Naive thymus-derived CD4-positive, alpha-beta T cell (primary cell): ENCODE measurements at regions not wholly inside any gene's neighbourhood (a gene's known extent, or its start where the extent isn't known, plus 50 kb on each side); places are given as distances from the start of the nearest gene placed in this dataset.

Experiments used
- ATAC-seq: fragments of 150-1000 bp; cut with Tn5 transposase; 2 replicates; pipeline ENCODE4 v1.10.0; 2021; ENCODE audit warnings: mild to moderate bottlenecking, moderate library complexity
- CTCF ChIA-PET: fragments of 350-600 bp; sonication (Branson Sonifier 250); formaldehyde crosslinking; loops from one replicate; lab custom pipeline; 2021; ENCODE audit warnings: antibody characterized with exemption; lab: Charles Lee
- POLR2A ChIA-PET: fragments of 350-600 bp; sonication (Branson Sonifier 250); formaldehyde crosslinking; loops from one replicate; lab custom pipeline; 2021; ENCODE audit warnings: antibody characterized with exemption, inconsistent platforms; lab: Charles Lee
- DNase-seq, 9 donors: peaks; one replicate each; pipeline versions ENCODE4 v3.0.0 to v3.0.0-alpha.2; 2020 to 2022; ENCODE audit warnings: mixed read lengths in 1 of 9
- H3K27ac ChIP-seq: one replicate; pipeline ENCODE4 v1.7.0; 2013; ENCODE audit warnings: mild to moderate bottlenecking, low read depth, low read length, moderate library complexity
- H3K27me3 ChIP-seq, 2 donors: one replicate each; pipeline ENCODE4 v1.7.0; 2013; ENCODE audit warnings: low read length in 2 of 2, mild to moderate bottlenecking in 2 of 2, moderate library complexity in 2 of 2; ENCODE audit not compliant: control insufficient read depth in 2 of 2, insufficient read depth in 2 of 2
- H3K36me3 ChIP-seq, 3 experiments: 1 replicate in 2 of 3; 2 replicates in 1 of 3; pipeline ENCODE4 v1.7.0; 2013; ENCODE audit warnings: low read length in 3 of 3, mild to moderate bottlenecking in 3 of 3, moderate library complexity in 1 of 3; ENCODE audit not compliant: insufficient read depth in 3 of 3, control insufficient read depth in 2 of 3
- H3K4me1 ChIP-seq, 2 donors: one replicate each; pipeline ENCODE4 v1.7.0; 2013; ENCODE audit warnings: low read length in 2 of 2, mild to moderate bottlenecking in 2 of 2, moderate library complexity in 1 of 2; ENCODE audit not compliant: control insufficient read depth in 2 of 2, insufficient read depth in 2 of 2
- H3K4me3 ChIP-seq: 2 replicates; pipeline ENCODE4 v1.7.0; 2013; ENCODE audit warnings: mild to moderate bottlenecking, low read length
- H3K9me3 ChIP-seq, 3 experiments: 1 replicate in 2 of 3; 2 replicates in 1 of 3; pipeline ENCODE4 v1.7.0; 2013; ENCODE audit warnings: low read length in 3 of 3; ENCODE audit not compliant: control insufficient read depth in 2 of 3
- H3K27ac Mint-ChIP-seq, 9 donors: one replicate each; pipeline ENCODE4 v1.8.0; 2020 to 2022; ENCODE audit warnings: mixed read lengths in 9 of 9, mild to moderate bottlenecking in 8 of 9, moderate library complexity in 5 of 9, inconsistent platforms in 2 of 9
- H3K27me3 Mint-ChIP-seq, 5 donors: one replicate each; pipeline ENCODE4 v1.8.0; 2021 to 2022; ENCODE audit warnings: mixed read lengths in 5 of 5, mild to moderate bottlenecking in 1 of 5
- H3K36me3 Mint-ChIP-seq, 5 donors: one replicate each; pipeline ENCODE4 v1.8.0; 2020 to 2022; ENCODE audit warnings: mixed read lengths in 5 of 5, mild to moderate bottlenecking in 3 of 5, inconsistent platforms in 1 of 5
- H3K4me1 Mint-ChIP-seq, 7 donors: one replicate each; pipeline ENCODE4 v1.8.0; 2020 to 2022; ENCODE audit warnings: mixed read lengths in 7 of 7, mild to moderate bottlenecking in 3 of 7, inconsistent platforms in 1 of 7
- H3K4me3 Mint-ChIP-seq, 10 donors: one replicate each; pipeline ENCODE4 v1.8.0; 2020 to 2022; ENCODE audit warnings: mild to moderate bottlenecking in 10 of 10, mixed read lengths in 10 of 10, moderate library complexity in 6 of 10, inconsistent platforms in 2 of 10
- H3K9me3 Mint-ChIP-seq, 11 donors: one replicate each; pipeline ENCODE4 v1.8.0; 2020 to 2022; ENCODE audit warnings: mixed read lengths in 11 of 11, mild to moderate bottlenecking in 4 of 11, inconsistent platforms in 1 of 11, moderate library complexity in 1 of 11
- intact Hi-C, 2 donors: fragments of 100-400 bp; cut with micrococcal nuclease; formaldehyde crosslinking; loops; one replicate each; pipeline ENCODE4 v1.15.1; 2023

DNA sequence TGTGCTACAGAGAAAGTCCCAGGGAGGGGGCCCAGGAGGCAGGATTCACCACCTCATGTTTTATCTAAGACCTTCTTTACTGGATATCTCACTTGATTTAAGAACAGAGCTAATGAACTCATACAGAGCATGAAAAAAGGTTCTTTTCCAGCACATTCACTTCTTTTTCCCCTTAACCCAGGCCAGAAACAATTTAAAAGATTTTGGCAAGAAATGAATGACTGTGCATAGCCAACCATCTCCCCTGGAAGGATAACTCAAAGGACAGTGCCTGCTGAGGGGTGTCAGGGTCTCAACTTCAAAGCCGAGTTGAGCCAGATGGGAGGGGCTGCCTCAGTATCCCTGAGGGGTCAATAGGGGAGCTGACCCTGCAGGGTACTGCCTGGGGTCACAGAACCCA, 253.4 kb downstream of the SOD2 start:
- ChIA-PET CTCF (interaction anchor here (0.7 kb wide), 1 partner anchor 275 kb away, joined by 3 read pairs; no protein-coding TSS in a partner anchor), POLR2A (no interaction called here)
- Histone ChIP-seq H3K36me3 (no peaks in the 10 kb centered on the region), H3K4me3 (no peak overlapping the region), H3K9me3 (no peaks in the 10 kb centered on the region), H3K27ac (no peak overlapping the region), H3K4me1 (no peaks in the 10 kb centered on the region), H3K27me3 (no peaks in the 10 kb centered on the region)
- Mint-ChIP-seq H3K4me3 (no peak overlapping the region), H3K4me1 (peaks cover 0 to 1% (median 0%) of the 10 kb centered on the region in 7 donors), H3K9me3 (peaks cover 0 to 19% (median 4%) of the 10 kb centered on the region in 11 donors), H3K27ac (no peak overlapping the region), H3K27me3 (peaks cover 4 to 51% (median 25%) of the 10 kb centered on the region in 5 donors), H3K36me3 (no peaks in the 10 kb centered on the region)
- DNase-seq (no peak), ATAC-seq (no peak)
- intact Hi-C loops: no loop called here

DNA sequence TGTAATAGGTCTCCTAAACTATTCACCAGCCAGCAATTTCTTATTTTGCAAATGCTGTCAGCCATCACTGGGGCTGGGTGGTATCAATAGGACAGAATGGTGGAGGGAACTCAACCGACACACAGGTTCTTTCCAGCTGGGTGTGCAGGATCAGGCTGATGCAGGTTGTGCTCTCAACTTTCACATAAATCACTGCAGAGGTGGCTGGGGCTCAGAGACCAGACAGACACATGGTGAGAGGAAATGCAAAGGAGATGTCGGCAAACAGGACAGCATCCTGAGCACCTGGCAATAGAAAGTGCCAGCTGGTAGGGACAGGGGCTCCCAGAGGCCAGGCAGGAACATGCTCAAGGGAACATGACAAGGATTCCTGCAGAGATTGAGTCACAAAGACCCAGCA, 254.9 kb downstream of the SOD2 start:
- ChIA-PET CTCF (no interaction called here), POLR2A (no interaction called here)
- intact Hi-C loops: no loop called here
- peaks cover 0 to 7% (median 0%) of the 10 kb centered on the region in 5 donors for H3K36me3 Mint-ChIP-seq
- H3K27ac Mint-ChIP-seq: no peak overlapping the region
- Histone ChIP-seq H3K4me3 (no peak overlapping the region), H3K36me3 (no peaks in the 10 kb centered on the region), H3K27me3 (no peaks in the 10 kb centered on the region), H3K4me1 (no peaks in the 10 kb centered on the region), H3K9me3 (peaks cover 0 to 6% (median 0%) of the 10 kb centered on the region in 3 experiments), H3K27ac (no peak overlapping the region)
- H3K4me1 Mint-ChIP-seq: peaks cover 0 to under 1% (median 0%) of the 10 kb centered on the region in 7 donors
- H3K27me3 Mint-ChIP-seq: peaks cover 3 to 38% (median 26%) of the 10 kb centered on the region in 5 donors
- H3K4me3 Mint-ChIP-seq: no peak overlapping the region
- no peak for ATAC-seq
- DNase-seq: no peak
- H3K9me3 Mint-ChIP-seq: peaks cover 0 to 32% (median 10%) of the 10 kb centered on the region in 11 donors

- no peaks in the 10 kb centered on the region for H3K27me3 ChIP-seq
- no peak overlapping the region for H3K4me3 ChIP-seq
- H3K9me3 Mint-ChIP-seq: peaks cover 0 to 43% (median 15%) of the 10 kb centered on the region in 11 donors
- H3K9me3 ChIP-seq: peaks cover 0 to 6% (median 0%) of the 10 kb centered on the region in 3 experiments
- peaks cover 0 to 7% (median 0%) of the 10 kb centered on the region in 5 donors for H3K36me3 Mint-ChIP-seq
- no peak overlapping the region for H3K27ac Mint-ChIP-seq
- H3K36me3 ChIP-seq: no peaks in the 10 kb centered on the region
- DNase-seq (no peak), ATAC-seq (no peak)
- ChIA-PET POLR2A (no interaction called here), CTCF (no interaction called here)
- no peaks in the 10 kb centered on the region for H3K4me1 Mint-ChIP-seq
- H3K4me1 ChIP-seq: no peaks in the 10 kb centered on the region
- H3K27ac ChIP-seq: no peak overlapping the region
- H3K4me3 Mint-ChIP-seq: no peak overlapping the region
- peaks cover 0 to 29% (median 18%) of the 10 kb centered on the region in 5 donors for H3K27me3 Mint-ChIP-seq
- intact Hi-C loops: no loop called here
Measured at GRCh38 chr6:159436581-159436980, 256.5 kb downstream of the SOD2 start.

GRCh38 chr6:159435701-159436100, 257.3 kb downstream of the SOD2 start:
- peaks cover 0 to 48% (median 15%) of the 10 kb centered on the region in 11 donors for H3K9me3 Mint-ChIP-seq
- H3K4me3 ChIP-seq: no peak overlapping the region
- H3K9me3 ChIP-seq: peaks cover 0 to 6% (median 0%) of the 10 kb centered on the region in 3 experiments
- intact Hi-C loops: no loop called here
- ATAC-seq (no peak), DNase-seq (no peak)
- H3K27me3 ChIP-seq: no peaks in the 10 kb centered on the region
- H3K27ac Mint-ChIP-seq: no peak overlapping the region
- peaks cover 0 to 30% (median 13%) of the 10 kb centered on the region in 5 donors for H3K27me3 Mint-ChIP-seq
- H3K27ac ChIP-seq: no peak overlapping the region
- H3K4me1 Mint-ChIP-seq: no peaks in the 10 kb centered on the region
- ChIA-PET CTCF (no interaction called here), POLR2A (no interaction called here)
- H3K4me1 ChIP-seq: no peaks in the 10 kb centered on the region
- H3K36me3 ChIP-seq: no peaks in the 10 kb centered on the region
- H3K36me3 Mint-ChIP-seq: peaks cover 0 to 7% (median 0%) of the 10 kb centered on the region in 5 donors
- peak overlapping the region in 1 of 10 donors; percentile 22 for H3K4me3 Mint-ChIP-seq

DNA sequence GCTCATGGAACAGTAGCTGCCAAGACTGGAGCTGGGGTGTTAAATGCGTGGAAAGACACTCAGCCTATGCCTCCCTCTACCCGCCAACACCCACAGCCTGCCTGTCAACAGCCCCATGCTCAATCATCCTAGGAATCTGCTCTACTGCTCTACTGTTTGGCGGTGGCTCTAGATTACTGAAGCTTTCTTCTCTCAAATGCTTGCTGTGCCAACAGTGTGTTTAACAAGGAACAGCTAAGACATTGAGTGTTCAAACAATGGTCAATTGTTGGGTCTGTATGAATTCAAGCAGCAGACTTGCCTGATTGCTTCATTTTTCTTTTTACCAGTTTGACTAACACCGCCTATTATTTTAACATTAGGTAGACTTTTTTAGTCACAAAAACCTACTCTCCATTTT, 258.6 kb downstream of the SOD2 start:
- ChIA-PET CTCF (no interaction called here), POLR2A (no interaction called here)
- Histone ChIP-seq H3K27me3 (no peaks in the 10 kb centered on the region), H3K9me3 (peaks cover 0 to 6% (median 0%) of the 10 kb centered on the region in 3 experiments), H3K27ac (no peak overlapping the region), H3K4me3 (no peak overlapping the region), H3K36me3 (no peaks in the 10 kb centered on the region), H3K4me1 (no peaks in the 10 kb centered on the region)
- H3K4me1 Mint-ChIP-seq: no peaks in the 10 kb centered on the region
- no peak overlapping the region for H3K27ac Mint-ChIP-seq
- H3K27me3 Mint-ChIP-seq: peaks cover 4 to 38% (median 20%) of the 10 kb centered on the region in 5 donors
- no peak for DNase-seq
- peaks cover 0 to 7% (median 0%) of the 10 kb centered on the region in 5 donors for H3K36me3 Mint-ChIP-seq
- intact Hi-C loops: no loop called here
- no peak for ATAC-seq
- peaks cover 0 to 51% (median 15%) of the 10 kb centered on the region in 11 donors for H3K9me3 Mint-ChIP-seq
- no peak overlapping the region for H3K4me3 Mint-ChIP-seq

DNA sequence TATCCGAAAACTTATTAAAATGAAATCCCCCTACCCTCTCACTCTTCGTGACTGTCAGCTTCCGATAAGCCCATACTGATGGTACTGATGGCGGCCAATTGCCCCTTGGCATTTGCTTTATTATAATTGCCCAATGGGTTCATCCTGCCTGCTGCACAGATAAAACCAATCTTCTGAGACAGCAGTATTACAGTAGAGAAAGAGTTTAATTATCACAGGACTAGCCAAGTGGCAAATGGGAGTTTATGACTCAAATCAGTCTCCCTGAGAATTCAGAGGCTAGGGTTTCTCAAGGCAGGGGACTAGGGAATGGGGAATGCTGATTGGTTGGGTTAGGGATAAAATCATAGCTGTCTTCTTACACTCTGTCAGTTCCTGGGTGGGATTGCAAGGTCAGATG, 259.5 kb downstream of the SOD2 start:
- intact Hi-C loops: no loop called here
- Histone ChIP-seq H3K4me3 (no peak overlapping the region), H3K36me3 (no peaks in the 10 kb centered on the region), H3K4me1 (no peaks in the 10 kb centered on the region), H3K27me3 (no peaks in the 10 kb centered on the region), H3K27ac (no peak overlapping the region), H3K9me3 (peaks cover 0 to 6% (median 0%) of the 10 kb centered on the region in 3 experiments)
- Mint-ChIP-seq H3K4me1 (no peaks in the 10 kb centered on the region), H3K9me3 (peaks cover 0 to 51% (median 15%) of the 10 kb centered on the region in 11 donors), H3K27ac (no peak overlapping the region), H3K4me3 (no peak overlapping the region), H3K27me3 (peaks cover 4 to 39% (median 17%) of the 10 kb centered on the region in 5 donors), H3K36me3 (peaks cover 0 to 7% (median 0%) of the 10 kb centered on the region in 5 donors)
- ATAC-seq (no peak), DNase-seq (no peak)
- CTCF ChIA-PET: no interaction called here
- POLR2A ChIA-PET: no interaction called here

DNA sequence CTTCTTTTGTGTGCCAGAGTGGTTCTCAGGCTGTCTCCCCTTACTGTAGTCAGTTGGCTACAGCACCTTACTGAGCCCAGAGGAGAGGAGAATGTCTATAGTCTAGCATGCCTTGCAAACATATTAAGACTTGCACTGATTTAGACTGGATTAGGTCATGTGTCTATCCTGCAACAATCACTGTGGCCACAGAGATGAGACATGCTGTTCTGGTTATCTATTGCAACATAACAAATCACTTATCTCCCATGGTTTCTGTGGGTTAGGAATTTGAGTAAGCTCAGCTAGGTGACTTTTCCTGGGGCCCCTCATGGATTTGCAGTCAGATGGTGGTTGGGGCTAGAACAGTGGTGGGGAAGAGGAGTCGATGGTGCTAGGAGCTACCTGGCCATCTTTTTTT, 261.3 kb downstream of the SOD2 start:
- Mint-ChIP-seq H3K27me3 (peaks cover 4 to 31% (median 17%) of the 10 kb centered on the region in 5 donors), H3K4me1 (no peaks in the 10 kb centered on the region), H3K36me3 (peaks cover 0 to 7% (median 0%) of the 10 kb centered on the region in 5 donors), H3K27ac (no peak overlapping the region), H3K4me3 (no peak overlapping the region), H3K9me3 (peaks cover 0 to 46% (median 18%) of the 10 kb centered on the region in 11 donors)
- Histone ChIP-seq H3K9me3 (peaks cover 0 to 6% (median 0%) of the 10 kb centered on the region in 3 experiments), H3K4me3 (no peak overlapping the region), H3K27ac (no peak overlapping the region), H3K36me3 (no peaks in the 10 kb centered on the region), H3K4me1 (no peaks in the 10 kb centered on the region), H3K27me3 (no peaks in the 10 kb centered on the region)
- POLR2A ChIA-PET: no interaction called here
- DNase-seq (no peak), ATAC-seq (no peak)
- intact Hi-C loops: no loop called here
- CTCF ChIA-PET: no interaction called here
